Activated T-cell treated with anti-CD3 and anti-CD28 coated beads for 24 hours (primary cell): ENCODE measurements at regions not wholly inside any gene's neighbourhood (a gene's known extent, or its start where the extent isn't known, plus 50 kb on each side); places are given as distances from the start of the nearest gene placed in this dataset.
"Not testable (repeated sequence)": the region's sequence is repeated elsewhere in the genome, so short reads cannot be mapped to it uniquely, and the experiment has no call there.

Experiments
- DNase-seq: peaks from one replicate; pipeline ENCODE4 v3.0.0-alpha.2; 2020; ENCODE audit warnings: low read depth

DNA sequence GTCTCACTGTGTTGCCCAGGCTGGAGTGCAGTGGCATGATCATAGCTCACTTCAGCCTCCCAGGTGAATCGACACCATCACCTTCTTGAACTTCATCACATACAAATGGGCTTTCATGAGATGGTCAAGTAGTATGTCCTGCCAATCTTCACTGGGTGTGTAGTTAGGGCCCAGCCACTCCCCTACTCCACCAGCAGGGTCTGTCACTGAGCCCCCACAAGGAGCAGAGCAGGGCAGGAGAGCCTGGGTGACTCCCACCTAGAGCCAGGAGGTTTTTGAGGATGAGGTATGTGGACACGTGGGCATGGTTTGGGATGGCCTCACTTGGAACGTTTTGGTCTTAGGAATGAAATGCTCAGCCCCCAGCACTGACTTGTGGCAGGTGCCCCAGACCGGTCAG is 4037.7 kb upstream of the TPTE start:
- not testable (repeated sequence) for DNase-seq

- not testable (repeated sequence) for DNase-seq
These were observed 4034.6 kb upstream of the TPTE start for GRCh38 chr21:6486821-6487220.

DNA sequence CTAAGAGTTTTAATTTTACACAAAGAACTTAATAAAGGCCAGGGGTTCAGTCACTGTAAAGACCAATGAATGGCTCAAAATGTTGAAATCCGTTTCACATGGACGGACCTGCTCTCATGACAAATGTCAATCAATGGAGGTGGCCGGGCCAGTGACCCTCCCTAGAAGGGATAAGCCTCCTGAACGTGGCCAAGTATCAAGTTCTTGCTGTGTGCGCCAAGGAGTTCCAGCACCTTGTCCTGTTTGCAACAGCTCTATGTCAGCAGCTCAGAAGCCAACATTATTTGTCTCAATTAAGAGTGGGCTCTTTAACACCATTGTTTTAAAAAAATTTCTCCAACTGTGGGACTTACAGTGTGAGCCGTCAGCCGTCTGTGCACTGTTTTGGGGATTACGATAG is 4028.7 kb upstream of the TPTE start:
- not testable (repeated sequence) for DNase-seq

DNA sequence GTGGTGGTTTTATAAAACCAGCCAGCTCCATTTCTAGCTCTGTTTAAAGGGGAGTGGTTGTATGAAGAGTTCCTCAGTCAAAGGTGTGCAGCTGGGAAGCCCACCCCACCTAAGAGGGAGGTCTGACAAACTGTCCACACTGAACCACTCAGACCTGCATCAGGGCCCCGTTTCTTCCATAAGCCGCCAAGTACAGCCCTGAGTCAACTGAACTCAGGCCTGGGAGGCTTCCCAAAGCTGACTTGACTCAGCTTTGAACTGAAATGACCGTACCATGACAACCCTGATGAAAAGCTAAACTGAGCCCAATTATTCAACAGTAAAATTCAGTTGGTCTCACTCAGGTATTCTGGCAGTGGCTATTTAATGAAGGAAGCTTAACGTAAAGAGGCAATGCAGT is 4027.4 kb upstream of the TPTE start:
- not testable (repeated sequence) for DNase-seq

DNA sequence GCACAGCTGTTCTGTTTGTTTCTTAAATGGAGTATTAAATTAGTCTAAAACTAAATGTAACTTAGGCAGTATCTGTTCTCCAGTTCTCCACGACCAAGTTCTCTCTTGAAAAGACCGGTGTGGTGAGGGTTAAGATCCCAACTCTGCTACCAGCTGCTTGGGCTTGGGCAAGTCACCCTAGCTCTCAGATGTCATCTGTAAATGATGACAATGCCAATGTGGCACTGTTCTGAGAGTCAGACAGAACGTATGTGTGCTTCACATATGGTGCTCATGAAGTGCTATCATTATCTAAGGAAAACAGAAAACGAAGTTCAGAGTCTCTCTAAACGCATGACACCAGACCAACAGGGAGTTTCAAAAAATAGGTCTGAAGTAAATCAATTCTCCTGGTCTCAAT is 4025.0 kb upstream of the TPTE start:
- not testable (repeated sequence) for DNase-seq

DNA sequence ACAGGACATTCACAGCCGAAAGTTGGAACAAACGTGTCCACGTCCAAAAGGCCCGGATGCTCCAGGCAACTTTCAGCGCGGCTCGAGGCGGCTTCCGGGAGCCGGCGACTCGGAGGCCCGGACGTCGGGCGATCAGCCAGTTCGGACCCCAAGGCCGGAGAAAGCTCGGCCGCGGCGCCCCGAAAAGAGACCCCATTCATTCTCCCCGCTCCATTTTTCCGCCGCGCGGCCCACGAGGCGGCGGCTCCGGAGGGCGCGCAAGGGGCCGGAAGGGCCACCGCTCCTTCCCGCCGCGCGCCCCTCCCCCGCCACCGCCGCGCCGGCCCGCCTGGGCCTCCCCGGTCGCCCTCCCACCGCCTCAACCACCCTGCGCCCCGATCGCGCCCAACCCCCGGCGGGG is 4022.7 kb upstream of the TPTE start:
- not testable (repeated sequence) for DNase-seq

DNA sequence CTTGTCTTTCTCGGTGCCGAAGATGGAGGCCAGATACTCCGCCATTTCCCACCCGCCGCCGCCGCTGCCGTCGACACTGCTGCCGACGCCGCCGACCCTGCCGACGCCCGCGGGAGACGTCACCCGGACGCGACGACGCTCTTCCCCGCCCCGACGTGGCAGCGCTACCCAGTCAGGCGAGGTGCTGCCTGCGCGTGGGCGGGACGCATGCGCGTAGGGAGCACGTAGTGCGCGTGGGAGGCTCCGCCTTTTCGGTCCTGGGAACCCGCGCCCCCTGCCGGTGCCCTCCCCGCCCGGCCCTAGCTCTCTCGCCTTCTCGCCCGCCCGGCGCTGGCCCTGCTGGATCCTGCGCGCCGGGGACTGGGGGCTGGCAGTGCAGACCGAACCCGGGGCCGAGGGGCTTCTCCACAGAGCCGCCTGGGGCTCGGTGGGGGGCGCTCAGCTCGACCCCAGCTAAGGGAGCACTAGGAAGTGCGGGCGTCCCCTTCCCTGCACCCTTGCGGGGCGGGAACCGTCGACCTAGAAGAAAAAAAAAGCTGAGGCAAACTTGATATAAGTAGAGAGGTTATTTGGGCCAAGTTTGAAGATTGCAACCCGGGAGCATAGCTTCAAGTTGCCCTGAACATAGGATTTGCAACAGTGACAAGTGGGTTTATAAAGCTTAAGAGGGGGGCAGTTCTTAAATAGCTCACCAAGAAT is 4022.1 kb upstream of the TPTE start:
- DNase-seq = not testable (repeated sequence)

DNA sequence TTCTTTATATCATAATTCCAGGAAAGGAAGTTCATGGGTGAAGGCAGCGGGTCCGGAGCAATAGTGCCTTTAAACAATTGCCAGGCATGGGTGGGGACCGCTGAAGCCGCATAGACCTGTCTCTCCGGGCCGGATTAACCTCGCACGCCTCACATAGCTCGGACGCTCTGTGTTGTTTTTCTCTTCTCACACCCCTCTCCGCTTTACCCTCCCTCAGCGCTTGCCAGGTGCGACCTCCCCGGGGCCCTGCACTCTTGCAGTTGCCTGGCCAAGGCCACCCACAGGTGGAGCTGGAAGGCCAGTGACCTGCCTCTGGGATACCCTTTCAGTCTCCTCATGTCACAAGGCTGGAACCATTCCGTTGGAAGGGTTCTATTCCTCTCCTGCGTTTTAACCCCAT is 4021.5 kb upstream of the TPTE start:
- not testable (repeated sequence) for DNase-seq

GRCh38 chr21:6500681-6501080 is 4020.7 kb upstream of the TPTE start:
- not testable (repeated sequence) for DNase-seq

GRCh38 chr21:6506167-6506894 is 4015.1 kb upstream of the TPTE start:
- DNase-seq = not testable (repeated sequence)

DNA sequence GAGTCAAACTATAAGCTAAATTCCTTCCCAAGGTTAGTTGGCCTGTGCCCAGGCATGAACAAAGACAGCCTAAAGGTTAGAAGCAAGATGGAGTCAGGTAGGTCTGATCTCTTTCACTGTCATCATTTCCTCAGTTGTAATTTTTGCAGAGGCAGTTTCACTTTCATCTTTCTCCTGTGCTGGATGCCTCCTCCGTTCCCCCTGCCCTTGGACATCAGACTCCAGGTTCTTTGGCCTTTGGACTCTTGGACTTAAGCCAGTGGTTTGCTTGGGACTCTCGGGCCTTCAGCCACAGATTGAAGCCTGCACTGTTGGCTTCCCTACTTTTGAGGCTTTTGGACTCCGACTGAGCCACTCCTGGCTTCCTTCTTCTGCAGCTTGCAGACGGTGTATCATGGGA is 4013.8 kb upstream of the TPTE start:
- not testable (repeated sequence) for DNase-seq

- DNase-seq = not testable (repeated sequence)
These were observed 3999.6 kb upstream of the TPTE start for GRCh38 chr21:6521777-6522176.

- not testable (repeated sequence) for DNase-seq
These were observed 3995.2 kb upstream of the TPTE start for GRCh38 chr21:6526213-6526612.

DNA sequence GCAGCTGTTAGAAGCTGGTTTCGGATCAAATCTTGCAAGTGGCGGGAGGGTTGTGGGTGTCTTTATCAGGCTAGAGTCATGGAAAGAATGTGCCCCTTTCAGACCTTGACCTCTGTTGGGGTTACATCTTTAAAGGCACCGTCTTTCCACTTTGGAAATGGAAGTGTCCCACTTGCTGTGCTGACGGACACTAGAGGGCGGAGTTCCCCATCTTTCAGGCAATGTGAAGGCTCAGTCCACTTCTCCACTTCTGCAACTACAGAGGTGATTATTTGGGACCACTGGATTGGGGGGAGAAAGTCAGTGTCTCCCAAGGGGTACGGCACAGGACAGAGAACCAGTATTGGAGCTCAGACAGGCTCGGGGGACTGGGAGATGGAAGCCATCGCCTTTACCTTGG is 3990.7 kb upstream of the TPTE start:
- DNase-seq = not testable (repeated sequence)

DNA sequence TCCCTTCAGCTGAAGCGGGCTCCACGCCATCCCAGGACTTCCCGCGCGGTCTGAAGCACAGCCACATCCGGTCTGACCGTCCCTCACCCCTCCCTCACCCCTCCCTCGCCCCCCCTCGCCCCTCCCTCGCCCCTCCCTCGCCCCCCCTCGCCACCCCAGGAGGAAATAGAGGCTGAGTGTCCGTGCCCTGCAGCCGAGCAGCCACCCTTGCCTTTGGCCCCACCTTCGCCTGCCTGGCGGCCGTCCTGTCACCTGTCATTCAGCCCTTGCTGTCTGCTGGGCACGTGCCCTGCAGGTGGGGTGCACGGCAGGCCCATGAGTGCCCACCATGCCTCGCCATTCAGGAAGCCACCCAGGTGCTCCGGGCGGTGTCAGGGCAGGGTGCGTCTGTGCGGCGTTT is 3988.1 kb upstream of the TPTE start:
- not testable (repeated sequence) for DNase-seq

- DNase-seq = not testable (repeated sequence)
These were observed 3983.1 kb upstream of the TPTE start for GRCh38 chr21:6538320-6538719.

GRCh38 chr21:6539688-6540087 is 3981.7 kb upstream of the TPTE start:
- not testable (repeated sequence) for DNase-seq

- DNase-seq = not testable (repeated sequence)
These were observed 3980.3 kb upstream of the TPTE start for GRCh38 chr21:6541036-6541435.

- not testable (repeated sequence) for DNase-seq
These were observed 3976.1 kb upstream of the TPTE start for GRCh38 chr21:6545288-6545687.

GRCh38 chr21:6551045-6551444 is 3970.3 kb upstream of the TPTE start:
- not testable (repeated sequence) for DNase-seq

DNA sequence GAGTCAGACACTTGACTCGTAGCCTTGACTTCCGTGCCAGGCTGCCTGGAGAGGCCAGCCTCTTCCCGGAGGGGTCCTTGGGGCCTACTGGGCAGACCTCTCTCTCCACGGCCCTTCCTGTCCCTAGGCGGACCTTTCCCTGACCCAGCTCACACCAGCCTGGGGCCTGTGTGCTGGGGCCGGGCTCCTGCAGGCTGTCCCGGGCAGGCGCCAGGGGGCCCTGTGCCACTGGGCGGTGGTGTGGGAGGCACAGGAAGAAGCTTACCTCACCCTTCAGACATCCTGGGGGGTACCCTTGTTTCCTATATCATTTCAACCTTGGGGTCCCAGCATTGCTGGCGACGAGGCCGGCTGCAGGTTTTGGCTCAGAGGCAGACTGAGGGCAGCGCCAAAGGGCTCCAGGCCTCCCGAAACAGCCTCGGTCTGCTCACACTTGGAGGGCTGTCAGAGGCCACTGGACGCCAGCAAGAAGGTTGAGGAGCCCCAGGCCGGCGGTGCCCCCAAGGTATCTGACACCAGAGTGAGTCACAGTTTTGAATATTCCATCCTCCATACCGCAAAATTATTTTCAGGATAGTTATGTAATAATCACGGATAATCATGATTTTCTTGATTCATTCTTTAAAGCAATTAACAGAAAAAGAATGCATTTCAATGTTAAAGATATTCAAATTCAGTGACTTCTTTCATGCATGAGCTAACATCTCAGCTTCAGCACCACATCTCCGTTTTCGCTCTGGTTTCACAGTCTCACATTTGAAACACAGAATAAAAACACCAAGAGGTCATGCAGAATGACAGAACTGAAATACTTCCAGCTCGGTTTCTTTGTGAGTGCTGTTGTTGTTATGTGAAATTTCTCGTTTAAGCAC is 3967.6 kb upstream of the TPTE start:
- DNase-seq = not testable (repeated sequence)

GRCh38 chr21:6554377-6554864 is 3967.0 kb upstream of the TPTE start:
- DNase-seq = not testable (repeated sequence)
